ENCODE measurements at regions not wholly inside any gene's neighbourhood (a gene's known extent, or its start where the extent isn't known, plus 50 kb on each side); places are given as distances from the start of the nearest gene placed in this dataset.

GRCh38 chr11:30740091-30740490 is 153.9 kb upstream of the MPPED2 start:
- DNase-seq = no peak

DNA sequence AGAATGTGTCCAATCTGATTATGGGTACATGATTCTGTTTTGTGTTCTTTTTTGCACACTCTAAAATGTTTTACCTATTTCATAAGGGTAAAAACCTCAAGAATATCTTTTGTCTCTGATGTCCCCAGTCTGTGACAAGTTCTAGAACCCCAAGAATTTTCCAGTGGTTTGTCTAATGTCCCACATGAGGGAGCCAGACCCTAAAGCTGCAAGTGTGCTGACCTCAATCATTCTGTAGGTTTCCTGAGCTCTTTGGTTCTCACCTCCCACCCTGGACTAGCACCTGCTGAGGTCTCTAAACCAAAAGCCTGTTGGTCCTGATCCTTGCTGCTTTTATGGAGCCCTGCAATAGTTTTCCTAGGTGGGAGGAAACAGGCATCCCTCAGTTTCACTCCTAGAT is 149.8 kb upstream of the MPPED2 start:
- DNase-seq = no peak

- DNase-seq = no peak
These were observed 147.6 kb upstream of the MPPED2 start for GRCh38 chr11:30733748-30734147.

GRCh38 chr11:30730011-30730410 is 143.9 kb upstream of the MPPED2 start:
- DNase-seq = no peak

- DNase-seq = no peak
These were observed 143.1 kb upstream of the MPPED2 start for GRCh38 chr11:30729187-30729713.

GRCh38 chr11:30725645-30726195 is 139.6 kb upstream of the MPPED2 start:
- no peak for DNase-seq

- DNase-seq = no peak
These were observed 138.1 kb upstream of the MPPED2 start for GRCh38 chr11:30724274-30724673.

GRCh38 chr11:30719371-30719770 is 133.2 kb upstream of the MPPED2 start:
- no peak for DNase-seq

DNA sequence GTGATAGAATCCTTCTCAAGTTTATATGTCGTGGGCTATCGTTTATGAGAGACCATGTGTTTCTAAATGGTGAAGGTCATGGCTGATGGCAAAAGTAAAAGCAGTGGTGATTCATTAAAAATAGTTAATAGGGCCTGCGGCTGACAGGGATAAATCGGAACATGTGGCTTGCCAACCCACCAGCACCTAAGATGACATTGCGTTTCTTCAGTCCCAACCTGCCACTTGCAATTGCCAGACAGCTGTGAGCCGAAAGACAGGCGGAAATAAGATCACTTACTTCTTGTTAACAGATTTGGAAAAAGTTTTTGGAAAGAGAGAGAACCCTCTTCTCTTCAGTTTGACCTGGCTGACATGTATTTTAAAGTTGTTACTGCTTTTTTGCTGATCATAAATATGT is 131.5 kb upstream of the MPPED2 start:
- no peak for DNase-seq

DNA sequence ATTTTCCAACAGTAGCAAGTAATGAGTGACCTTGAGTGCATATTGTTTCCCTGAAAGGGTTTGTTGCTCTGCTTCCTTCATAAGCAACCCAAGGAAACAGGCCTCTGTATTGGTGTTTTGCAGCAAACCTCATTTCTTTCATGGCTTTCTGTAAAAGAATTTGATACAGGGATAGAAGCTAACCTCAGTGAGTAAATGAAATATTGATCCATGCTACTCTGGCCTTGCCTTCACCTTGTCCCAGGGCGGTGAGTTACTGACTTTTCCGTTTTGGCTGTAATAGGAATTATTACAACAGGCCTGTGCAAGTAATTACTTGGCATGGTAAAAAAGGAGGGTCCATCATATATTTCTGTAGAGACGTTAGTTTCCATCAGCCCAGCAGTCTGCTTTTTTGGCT is 130.9 kb upstream of the MPPED2 start:
- no peak for DNase-seq

DNA sequence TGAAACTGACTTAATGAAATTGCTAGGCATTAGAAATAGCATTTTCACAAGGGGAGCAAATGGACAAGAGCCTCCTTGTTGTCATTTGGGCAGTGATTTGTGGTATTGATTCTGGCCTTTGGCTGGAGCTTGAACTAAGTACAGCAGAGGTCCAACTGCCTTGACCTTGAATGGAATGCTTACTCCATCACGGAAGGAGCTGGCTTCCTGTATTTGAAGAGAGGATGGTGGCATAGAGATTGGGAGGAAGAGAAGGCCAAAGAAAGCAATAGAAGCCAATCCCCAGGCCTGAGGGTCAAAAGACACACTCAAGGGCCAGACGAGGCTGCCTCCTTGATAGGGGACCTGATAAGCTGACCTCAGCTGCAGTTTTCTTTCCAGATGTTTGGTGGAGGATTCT is 126.6 kb upstream of the MPPED2 start:
- no peak for DNase-seq

DNA sequence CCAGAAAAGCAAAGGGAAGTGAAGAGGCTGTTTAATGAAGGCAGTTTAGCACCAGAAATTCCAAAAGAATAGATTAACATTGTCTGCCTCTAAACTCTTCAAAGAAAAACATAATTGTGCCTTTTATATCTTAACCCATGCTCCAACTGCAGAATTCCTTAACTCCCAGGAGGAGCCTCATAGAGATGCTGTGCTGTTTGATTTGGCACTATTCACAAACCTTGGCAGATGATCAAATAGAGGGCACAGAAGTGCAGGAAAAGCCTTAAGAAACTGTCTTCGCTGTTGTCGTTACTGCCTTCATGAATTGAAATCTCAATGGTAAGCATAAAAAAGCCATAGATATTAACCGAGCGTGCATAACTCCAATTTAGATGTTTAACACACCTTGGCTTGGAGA is 124.1 kb upstream of the MPPED2 start:
- DNase-seq = no peak

GRCh38 chr11:30707110-30707509 is 121.0 kb upstream of the MPPED2 start:
- DNase-seq = no peak

GRCh38 chr11:30705913-30706675 is 119.9 kb upstream of the MPPED2 start:
- no peak for DNase-seq

GRCh38 chr11:30698425-30698824 is 112.3 kb upstream of the MPPED2 start:
- no peak for DNase-seq

DNA sequence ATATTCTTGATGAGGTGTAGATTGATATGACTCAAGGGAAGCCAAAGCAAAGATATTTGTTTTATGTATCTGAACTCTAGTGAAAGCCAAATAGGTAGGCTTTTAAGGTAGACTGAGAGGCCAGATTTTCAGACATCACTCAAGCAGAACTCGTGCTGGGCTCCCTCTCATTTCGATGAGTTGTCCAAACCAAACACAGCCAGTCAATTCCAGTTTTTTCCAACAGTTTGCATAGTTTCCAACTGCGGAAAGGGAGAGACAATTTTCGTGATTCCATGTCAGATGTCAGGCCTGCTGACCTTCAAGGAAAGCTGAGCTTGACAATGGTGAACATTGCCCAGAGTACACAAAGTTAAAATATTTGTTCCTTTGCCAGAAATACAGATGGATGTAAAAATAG is 110.9 kb upstream of the MPPED2 start:
- DNase-seq = no peak

GRCh38 chr11:30684772-30685171 is 98.6 kb upstream of the MPPED2 start:
- DNase-seq = no peak

DNA sequence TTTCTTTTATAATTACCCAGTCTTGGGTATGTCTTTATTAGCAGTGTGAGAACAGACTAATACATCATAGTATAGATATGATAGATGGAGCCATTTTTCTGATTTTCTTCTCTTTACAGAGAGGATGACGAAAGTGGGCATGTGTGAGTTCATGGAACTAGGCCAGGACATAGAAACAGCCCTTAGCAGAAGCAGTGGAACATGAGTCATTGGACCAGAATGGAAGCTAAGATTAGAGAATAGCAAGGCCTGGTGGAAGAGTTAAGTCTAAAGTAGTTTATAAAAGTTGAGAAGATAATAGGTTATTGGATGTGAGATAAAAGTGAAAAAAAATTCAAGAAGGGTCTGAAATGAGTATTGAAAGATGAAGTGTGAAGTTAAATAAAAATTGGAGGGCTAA is 97.0 kb upstream of the MPPED2 start:
- DNase-seq = no peak

DNA sequence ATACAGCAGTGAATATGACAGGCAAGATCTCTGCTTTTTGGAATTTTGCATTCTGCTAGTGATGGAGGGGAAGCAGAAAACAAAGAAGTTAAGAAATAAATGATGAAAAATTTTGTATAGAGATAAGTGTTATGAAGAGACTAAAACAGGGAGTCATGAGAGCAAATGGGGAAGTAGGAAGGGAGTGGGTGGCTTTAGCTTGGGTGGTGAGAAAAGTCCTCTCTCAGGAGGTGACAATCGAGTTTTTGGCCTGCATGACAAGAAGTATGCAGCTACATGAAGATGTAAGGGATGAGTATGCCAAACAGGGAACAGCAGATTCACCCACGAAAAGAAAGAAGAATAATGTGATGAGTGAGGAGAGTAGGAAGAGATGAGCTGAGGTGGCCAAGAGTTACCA is 80.7 kb upstream of the MPPED2 start:
- no peak for DNase-seq

DNA sequence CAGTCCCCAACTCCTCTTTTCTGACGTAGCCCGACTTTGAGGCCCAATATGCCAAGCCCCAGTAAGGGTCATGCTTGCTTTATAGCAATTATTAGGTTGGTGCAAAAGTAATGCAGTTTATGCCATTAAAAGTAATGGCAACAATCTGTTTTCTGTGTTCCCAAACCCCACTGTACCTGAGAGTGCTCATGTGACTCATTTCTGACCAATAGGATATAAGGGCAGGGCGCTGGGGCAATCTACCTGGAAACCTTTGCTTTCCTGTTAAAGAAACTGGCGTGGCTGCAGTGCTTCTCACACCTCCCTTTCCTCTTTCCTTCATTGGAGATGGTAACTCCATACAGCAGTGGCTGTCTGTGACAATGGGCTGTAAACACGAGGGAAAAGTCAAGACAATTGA is 78.9 kb upstream of the MPPED2 start:
- DNase-seq = no peak

GRCh38 chr11:30653606-30654005 is 67.5 kb upstream of the MPPED2 start:
- no peak for DNase-seq

DNA sequence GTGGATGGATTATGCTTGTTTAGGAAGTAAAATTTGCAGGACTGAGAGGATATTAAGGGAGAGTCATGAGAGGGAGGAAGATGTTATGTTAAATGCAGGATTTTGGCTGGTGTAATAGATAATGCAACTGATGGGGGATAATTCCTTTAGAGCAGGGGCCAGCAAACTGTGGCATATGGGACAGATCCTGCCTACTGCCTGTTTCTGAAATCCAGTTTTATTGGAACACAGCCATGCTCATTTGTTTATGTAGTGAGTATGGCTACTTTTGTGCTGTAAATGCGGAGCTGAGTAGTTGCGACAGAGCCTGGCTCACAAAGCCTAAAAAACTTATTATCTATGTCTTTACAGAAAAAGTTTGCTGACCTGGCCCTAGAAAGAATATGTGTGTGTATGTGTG is 66.6 kb upstream of the MPPED2 start:
- DNase-seq = no peak

DNA sequence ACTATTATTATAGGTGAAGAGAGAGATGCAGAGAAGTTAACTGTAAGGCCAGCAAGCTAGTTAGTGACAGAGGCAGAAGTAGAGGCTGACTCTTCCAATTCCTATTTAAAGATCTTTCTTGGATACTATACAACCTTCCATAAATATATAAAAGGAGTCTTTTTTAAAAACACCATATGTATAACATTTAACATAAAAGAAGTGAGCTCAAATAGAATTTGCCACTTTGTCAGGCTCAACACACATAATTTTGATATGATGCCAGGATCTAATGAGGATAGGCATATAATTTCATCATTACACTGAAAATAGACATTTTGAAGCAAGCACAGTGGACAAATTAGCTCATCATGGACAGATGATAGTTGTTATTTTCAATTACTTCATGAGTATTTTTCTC is 64.1 kb upstream of the MPPED2 start:
- no peak for DNase-seq

Data from nucleus accumbens (tissue), 56 donors.